ENCODE measurements at regions not wholly inside any gene's neighbourhood (a gene's known extent, or its start where the extent isn't known, plus 50 kb on each side); places are given as distances from the start of the nearest gene placed in this dataset.

DNA sequence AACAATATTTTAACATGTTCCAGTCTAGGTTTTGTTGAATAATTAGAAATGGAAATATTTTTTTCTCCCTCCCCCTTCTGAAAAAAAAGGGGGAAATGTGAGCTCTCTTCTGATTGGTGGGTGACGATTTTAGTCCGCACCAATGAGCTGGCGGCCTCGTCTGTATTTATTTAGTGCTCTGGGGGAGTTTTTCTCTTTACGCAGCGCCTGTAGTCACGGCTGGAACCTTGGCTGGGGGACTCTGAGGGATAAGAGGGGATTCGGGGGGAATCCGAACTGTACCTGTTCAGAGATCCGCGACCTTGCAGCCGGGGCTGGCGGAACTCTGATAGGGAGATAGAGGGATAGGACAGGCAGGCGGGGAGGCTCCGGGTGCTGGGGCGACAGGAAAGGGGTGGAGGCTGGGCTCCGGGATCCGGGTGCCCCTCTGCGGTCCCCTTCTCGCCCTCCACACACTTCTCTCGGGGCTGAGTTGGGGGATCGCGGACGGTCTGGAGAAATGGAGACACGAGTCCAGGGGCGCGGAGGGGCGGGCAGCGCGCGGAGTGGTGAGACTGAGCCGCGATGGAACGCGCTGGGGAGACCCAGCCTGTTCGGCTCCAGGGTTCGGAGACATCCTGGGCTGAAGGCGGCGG, 99.7 kb upstream of the HSD17B12 start:
- Mint-ChIP-seq H3K27me3 (peaks cover 56% of the 10 kb centered on the region), H3K36me3 (peaks cover 2% of the 10 kb centered on the region), H3K4me1 (ENCODE audit: low read depth) (peaks cover 38% of the 10 kb centered on the region), H3K27ac (no peak overlapping the region), H3K4me3 (peak overlapping the region; percentile 89), H3K9me3 (ENCODE audit: low read depth) (no peaks in the 10 kb centered on the region)

DNA sequence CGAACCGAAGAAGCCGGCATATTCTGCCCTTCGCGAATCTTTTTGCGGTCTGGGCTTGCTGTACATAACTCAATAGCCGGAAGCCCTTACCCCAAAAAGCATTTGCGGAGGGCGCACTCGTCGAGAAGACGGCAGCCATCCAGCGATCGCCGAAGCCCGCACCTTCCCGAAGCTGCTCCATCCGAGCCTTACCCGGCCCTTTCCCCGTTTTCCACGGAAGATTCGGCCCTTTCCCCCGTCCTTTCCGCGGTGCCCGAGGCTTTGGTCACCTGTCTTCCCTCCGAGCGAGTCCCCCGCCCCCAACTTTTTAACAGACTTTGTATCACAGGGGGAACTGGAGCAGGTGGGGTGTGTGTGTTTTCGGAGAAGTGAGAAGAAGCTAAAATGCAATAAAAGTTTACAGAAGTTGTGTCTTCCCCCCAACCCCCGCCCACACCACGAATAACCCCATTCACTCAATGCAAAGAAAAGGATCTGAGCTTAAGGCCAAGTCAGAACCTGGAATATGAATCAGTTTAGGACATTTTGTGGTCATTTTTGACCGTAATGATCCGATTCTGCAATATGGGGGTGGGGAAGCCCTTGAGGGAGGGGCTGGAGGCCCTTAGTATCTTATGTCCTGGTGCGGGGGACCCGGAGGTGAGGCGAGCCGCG, 99.0 kb upstream of the HSD17B12 start:
- no peak overlapping the region for H3K27ac Mint-ChIP-seq
- peaks cover under 1% of the 10 kb centered on the region for H3K36me3 Mint-ChIP-seq
- peaks cover 55% of the 10 kb centered on the region for H3K27me3 Mint-ChIP-seq
- H3K9me3 Mint-ChIP-seq (ENCODE audit: low read depth), result no peaks in the 10 kb centered on the region
- peaks cover 32% of the 10 kb centered on the region for H3K4me1 Mint-ChIP-seq (ENCODE audit: low read depth)
- peak overlapping the region; percentile 89 for H3K4me3 Mint-ChIP-seq

DNA sequence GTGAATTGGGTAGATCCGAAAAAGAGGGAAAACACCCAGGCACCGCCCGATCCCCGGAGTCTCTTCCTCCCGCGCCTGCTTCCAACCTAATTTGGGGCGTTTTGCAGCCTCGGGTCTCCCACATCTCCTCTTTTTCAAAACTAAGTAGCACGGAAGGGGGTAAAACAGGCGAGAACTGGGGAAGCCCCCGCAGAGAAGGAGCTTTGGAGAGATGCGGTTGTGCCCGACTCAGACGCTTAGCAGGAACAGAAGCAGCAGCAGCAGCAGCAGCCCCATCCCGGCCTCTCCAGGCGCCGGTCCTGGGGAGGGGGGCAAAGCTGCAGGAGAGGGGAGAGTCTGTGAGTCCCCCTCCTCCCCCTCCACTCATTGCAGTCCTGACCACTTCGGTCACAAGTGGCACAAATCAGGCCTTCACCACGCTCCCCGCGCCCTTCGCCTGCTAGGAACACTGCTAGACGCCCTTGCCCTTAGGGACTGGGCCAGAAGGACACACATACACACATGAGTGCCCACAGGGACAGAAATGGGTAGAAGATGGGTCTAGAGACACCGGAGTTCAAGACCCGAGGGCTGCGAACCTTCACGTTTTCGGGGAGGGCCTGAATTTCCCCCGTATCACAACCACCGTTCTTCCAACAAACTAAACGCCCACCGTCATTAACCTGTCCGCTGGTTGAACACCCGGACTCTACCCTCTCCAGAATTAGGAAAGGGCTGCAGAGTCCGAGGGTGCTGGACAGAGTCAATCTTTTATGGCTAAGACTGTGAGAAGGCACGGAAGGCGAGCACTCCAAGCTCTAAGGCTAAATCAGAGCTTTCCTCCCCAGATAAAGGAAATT, 98.3 kb upstream of the HSD17B12 start:
- Mint-ChIP-seq H3K27ac (no peak overlapping the region), H3K36me3 (no peaks in the 10 kb centered on the region), H3K9me3 (ENCODE audit: low read depth) (no peaks in the 10 kb centered on the region), H3K27me3 (peaks cover 54% of the 10 kb centered on the region), H3K4me3 (no peak overlapping the region), H3K4me1 (ENCODE audit: low read depth) (peaks cover 27% of the 10 kb centered on the region)

DNA sequence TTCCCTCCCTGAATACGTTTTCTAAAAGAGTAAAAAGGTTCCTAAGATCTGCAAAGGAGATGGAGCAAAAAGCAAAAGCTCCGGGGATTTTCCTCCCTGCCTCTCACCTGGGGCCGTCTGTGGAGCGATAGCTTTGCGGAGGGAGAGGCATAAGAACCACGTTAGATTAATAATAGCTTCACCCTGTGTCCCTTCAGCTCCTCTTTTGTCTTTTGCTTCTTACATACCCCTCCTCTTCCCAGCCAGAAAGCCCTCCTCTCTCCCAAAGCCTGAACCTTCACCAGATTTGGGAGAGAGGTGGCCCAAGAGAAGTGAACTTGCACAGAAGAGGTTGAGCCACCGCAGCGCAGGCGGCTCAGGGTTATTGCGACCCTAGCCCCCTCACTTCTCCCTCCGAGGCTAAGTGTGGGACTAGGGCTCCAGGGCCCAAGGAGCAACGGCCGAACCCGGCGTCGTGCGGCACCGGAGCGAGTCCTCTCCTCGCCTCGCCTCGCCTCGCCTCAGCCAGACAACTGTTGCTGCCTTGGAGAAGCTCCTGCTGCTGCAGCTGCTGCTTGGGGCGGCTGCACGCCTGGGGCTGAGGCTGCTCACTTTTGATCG, 97.6 kb upstream of the HSD17B12 start:
- H3K27ac Mint-ChIP-seq, result no peak overlapping the region
- H3K9me3 Mint-ChIP-seq (ENCODE audit: low read depth), result no peaks in the 10 kb centered on the region
- H3K4me3 Mint-ChIP-seq, result no peak overlapping the region
- no peaks in the 10 kb centered on the region for H3K36me3 Mint-ChIP-seq
- H3K27me3 Mint-ChIP-seq, result peaks cover 54% of the 10 kb centered on the region
- peaks cover 22% of the 10 kb centered on the region for H3K4me1 Mint-ChIP-seq (ENCODE audit: low read depth)

DNA sequence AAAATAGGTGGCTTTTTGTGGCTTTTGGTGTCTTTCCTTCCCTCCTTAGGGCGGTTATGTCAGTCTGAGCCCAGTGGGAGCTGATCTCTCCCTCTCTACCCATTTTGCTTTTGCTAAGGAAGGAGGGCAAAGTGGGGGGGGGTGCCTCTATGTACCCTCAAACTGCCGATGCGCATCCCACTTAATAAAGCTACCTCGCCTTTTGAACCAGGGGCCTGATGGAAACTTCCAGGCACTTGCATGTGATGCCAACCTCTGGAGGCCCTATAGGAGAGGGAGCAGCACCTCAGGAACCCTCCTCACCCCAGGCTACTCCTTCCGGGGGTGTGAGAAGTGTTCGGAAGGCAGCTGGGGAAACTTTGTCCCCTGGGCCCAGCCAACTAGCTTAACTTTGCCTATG, 97.0 kb upstream of the HSD17B12 start:
- Mint-ChIP-seq H3K27me3 (peaks cover 50% of the 10 kb centered on the region), H3K9me3 (ENCODE audit: low read depth) (no peaks in the 10 kb centered on the region), H3K4me3 (no peak overlapping the region), H3K27ac (no peak overlapping the region), H3K4me1 (ENCODE audit: low read depth) (peaks cover 22% of the 10 kb centered on the region), H3K36me3 (no peaks in the 10 kb centered on the region)

DNA sequence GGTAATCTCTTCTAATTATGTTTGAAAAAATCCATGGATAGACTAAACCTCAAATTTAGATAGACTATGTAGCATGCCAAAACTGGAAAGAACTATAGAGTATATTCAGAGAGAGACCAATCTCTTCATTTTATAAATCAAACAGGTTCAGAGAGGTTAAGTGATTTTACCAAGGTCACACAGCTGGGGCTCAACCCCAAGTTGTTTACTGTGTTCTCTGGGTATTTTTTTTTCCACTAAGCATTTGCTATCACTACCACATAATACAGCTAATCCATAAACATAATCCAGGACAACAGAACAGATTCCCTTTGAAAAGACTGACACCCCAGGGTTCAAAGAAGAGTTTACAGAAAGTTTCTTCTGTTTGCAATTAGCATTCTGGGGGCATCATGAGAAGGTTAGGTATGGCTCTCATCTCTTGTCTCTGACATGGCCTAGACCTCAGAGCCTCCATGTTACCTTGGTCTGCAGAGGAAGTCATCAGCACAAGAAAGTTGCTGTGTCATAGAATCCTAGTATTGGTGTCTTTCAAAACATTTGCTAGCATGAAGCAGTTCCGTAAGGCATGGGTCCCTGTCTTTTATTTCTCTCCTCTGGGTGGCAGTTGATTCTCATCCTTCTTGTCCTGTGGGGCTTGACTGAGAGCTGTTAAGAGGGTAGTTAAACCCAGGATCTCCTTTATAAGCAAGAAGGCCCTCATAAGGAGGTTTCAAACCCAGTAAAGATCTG, 94.5 kb upstream of the HSD17B12 start:
- Mint-ChIP-seq H3K4me1 (ENCODE audit: low read depth) (peaks cover 8% of the 10 kb centered on the region), H3K27me3 (peaks cover 45% of the 10 kb centered on the region), H3K4me3 (no peak overlapping the region), H3K36me3 (no peaks in the 10 kb centered on the region), H3K27ac (no peak overlapping the region), H3K9me3 (ENCODE audit: low read depth) (no peaks in the 10 kb centered on the region)

DNA sequence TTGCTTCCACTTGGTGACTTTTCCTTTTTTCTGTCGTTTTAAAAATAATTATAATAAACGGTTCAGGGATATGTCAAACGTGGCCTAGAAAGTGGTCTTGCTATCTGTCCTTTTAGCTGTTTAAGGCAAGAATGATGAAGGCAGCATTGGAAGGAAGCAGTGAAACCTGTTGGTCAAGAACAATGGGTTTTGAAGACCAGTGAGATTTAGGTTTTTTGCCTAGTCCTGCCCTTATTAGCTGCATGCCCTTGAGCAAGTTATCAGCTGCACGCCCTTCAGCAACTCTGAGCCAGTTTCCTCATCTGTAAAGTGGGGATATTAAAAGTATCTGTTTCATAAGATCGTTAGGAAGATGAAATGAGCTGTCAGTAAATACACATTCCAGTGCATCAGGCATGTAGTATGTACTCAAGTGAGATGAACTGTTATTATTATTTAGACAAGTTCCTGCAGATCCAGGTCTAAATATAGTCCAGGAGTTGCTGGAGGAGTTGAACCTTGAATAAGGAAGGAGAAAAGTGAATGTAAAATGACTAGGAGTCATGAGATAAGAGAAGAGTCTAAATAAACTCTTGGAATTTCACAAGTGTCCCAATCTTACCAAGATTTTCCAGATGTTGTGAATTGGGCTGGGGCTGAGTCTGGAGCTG, 90.8 kb upstream of the HSD17B12 start:
- Mint-ChIP-seq H3K4me1 (ENCODE audit: low read depth) (no peaks in the 10 kb centered on the region), H3K27me3 (peaks cover 35% of the 10 kb centered on the region)

DNA sequence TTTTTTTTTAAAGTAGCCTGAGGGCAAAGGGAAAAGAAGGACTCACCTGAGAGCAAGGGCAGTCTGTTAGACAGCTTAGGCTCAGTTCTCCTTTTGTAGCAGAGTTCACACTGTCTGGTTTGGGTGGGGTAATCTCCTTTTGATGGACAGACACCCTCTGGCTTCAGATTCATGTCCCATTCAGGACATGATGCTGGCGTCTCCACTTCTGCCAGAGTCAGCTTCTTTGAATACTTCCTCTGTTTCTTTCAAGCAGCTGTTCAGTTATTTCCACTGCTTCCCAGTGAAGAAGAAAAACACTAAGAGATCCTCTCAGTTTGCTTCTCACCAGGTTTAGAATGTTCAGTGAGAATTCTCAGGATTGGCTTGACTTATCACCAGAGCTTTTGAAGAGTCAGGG, 79.0 kb upstream of the HSD17B12 start:
- Mint-ChIP-seq H3K27me3 (peaks cover 14% of the 10 kb centered on the region), H3K36me3 (no peaks in the 10 kb centered on the region), H3K4me3 (no peak overlapping the region), H3K9me3 (ENCODE audit: low read depth) (no peaks in the 10 kb centered on the region), H3K4me1 (ENCODE audit: low read depth) (no peaks in the 10 kb centered on the region), H3K27ac (no peak overlapping the region)

More for the DNA sequence above, 90.8 kb upstream of the HSD17B12 start:
- no peaks in the 10 kb centered on the region for H3K9me3 Mint-ChIP-seq (ENCODE audit: low read depth)
- no peak overlapping the region for H3K4me3 Mint-ChIP-seq
- no peak overlapping the region for H3K27ac Mint-ChIP-seq
- H3K36me3 Mint-ChIP-seq, result no peaks in the 10 kb centered on the region

DNA sequence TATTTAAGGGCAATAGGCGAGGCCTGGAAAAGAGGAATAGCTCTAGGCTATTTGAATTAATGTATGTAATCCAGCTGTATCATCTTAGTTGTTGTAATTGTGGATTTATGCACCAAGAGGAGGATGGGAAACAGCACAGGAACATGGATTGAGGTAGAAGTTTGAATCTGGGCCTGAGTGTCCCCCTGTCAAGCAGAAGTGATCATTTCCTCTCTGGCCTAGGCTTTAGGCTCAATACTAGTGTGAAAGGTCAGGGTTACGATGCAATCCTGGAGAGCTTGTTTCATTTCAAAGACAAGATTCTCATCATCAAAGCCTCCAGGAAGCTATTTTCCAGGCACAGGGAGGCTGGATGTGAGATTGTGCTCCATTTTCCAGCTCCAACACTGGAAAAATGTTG, 77.9 kb upstream of the HSD17B12 start:
- H3K4me1 Mint-ChIP-seq (ENCODE audit: low read depth), result no peaks in the 10 kb centered on the region
- H3K27ac Mint-ChIP-seq, result no peak overlapping the region
- H3K36me3 Mint-ChIP-seq, result no peaks in the 10 kb centered on the region
- H3K9me3 Mint-ChIP-seq (ENCODE audit: low read depth), result no peaks in the 10 kb centered on the region
- no peak overlapping the region for H3K4me3 Mint-ChIP-seq
- peaks cover 11% of the 10 kb centered on the region for H3K27me3 Mint-ChIP-seq

DNA sequence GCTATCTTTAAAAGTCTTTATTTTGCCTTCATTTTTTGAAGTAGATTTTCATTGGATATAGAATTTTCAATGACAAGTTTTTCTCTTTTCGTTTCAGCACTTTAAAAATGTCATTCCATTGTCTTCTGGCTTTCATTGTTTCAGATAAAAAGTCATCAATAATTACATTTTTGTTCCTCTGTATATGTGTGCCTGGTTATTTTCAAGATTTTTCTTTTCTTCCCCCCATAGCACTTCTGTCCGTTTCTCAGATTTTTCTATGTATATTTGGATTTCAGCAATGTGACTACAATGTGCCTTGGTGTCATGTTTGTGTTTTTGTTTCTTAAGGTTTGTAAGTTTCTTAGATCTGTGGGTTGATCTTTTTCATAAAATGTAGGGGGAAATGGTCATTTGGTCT, 66.3 kb upstream of the HSD17B12 start:
- Mint-ChIP-seq H3K4me3 (no peak overlapping the region), H3K9me3 (ENCODE audit: low read depth) (peaks cover 17% of the 10 kb centered on the region), H3K27me3 (peaks cover 7% of the 10 kb centered on the region), H3K27ac (no peak overlapping the region), H3K36me3 (peaks cover 4% of the 10 kb centered on the region), H3K4me1 (ENCODE audit: low read depth) (no peaks in the 10 kb centered on the region)

DNA sequence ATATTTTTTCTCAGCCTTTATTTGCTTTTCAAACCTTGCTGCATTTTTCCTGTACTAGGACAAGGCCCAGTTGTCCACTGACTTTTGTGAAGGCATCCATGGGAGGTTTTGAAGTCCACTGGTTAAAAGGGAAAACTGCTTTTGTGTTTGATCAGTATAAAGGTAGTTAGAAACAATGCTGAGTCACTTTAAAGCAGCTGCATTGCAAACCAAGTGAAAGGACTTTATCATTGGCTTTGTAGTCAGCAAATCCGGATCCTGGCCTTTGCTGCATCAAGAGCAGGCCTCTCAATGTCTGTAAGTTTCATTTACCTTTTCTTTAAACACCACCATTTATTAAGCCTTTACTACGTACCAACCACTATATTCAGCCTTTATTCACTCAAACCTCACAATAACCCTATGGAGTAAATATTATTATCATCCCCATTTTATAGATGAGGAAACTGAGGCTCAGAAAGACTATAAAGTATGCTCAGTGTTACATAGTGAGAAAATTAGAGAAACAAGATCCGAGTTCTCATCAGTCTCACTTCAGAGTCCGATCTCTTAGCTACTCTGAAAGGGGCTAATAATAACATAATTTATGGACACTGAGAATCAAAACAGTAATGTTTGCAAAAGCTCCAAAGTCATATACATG, 60.6 kb upstream of the HSD17B12 start:
- H3K27me3 Mint-ChIP-seq, result peaks cover 22% of the 10 kb centered on the region

DNA sequence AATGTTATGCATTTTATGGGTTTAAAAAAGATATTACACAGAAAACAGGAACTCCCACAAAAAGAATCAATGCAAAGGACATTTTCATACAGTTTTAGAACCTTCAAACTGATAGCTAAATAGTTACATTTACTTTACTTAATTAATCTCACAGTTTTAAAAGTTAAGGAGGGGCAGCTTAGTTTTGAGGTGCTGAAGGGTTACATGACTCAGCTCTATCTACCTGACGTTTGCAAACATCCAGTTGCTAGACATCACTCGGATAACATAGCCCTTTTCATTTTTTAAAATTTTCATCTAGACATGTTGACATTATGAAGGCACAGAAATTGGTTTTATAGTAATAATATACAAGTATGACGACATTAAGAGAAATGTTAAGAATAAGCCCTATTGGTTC, 53.7 kb upstream of the HSD17B12 start:
- no peaks in the 10 kb centered on the region for H3K36me3 Mint-ChIP-seq
- peaks cover 26% of the 10 kb centered on the region for H3K27me3 Mint-ChIP-seq
- H3K4me1 Mint-ChIP-seq (ENCODE audit: low read depth), result no peaks in the 10 kb centered on the region
- no peaks in the 10 kb centered on the region for H3K9me3 Mint-ChIP-seq (ENCODE audit: low read depth)
- H3K4me3 Mint-ChIP-seq, result no peak overlapping the region
- H3K27ac Mint-ChIP-seq, result no peak overlapping the region

More for the DNA sequence above, 60.6 kb upstream of the HSD17B12 start:
- H3K27ac Mint-ChIP-seq, result no peak overlapping the region
- peaks cover 4% of the 10 kb centered on the region for H3K36me3 Mint-ChIP-seq
- H3K4me3 Mint-ChIP-seq, result no peak overlapping the region
- no peaks in the 10 kb centered on the region for H3K4me1 Mint-ChIP-seq (ENCODE audit: low read depth)
- H3K9me3 Mint-ChIP-seq (ENCODE audit: low read depth), result peaks cover 7% of the 10 kb centered on the region
